IPS DF 4.7 (cell line): ENCODE measurements at regions not wholly inside any gene's neighbourhood (a gene's known extent, or its start where the extent isn't known, plus 50 kb on each side); places are given as distances from the start of the nearest gene placed in this dataset.

Experiments
- DNase-seq: peaks from one replicate; pipeline ENCODE4 v3.0.0-alpha.2; 2013; ENCODE audit warnings: low spot score; ENCODE audit errors: extremely low read depth

- DNase-seq = no peak
These were observed 317.6 kb upstream of the CNKSR2 start for GRCh38 chrX:21056622-21057021.

- DNase-seq = peak; percentile 22
These were observed 327.2 kb upstream of the CNKSR2 start for GRCh38 chrX:21047034-21047455.

DNA sequence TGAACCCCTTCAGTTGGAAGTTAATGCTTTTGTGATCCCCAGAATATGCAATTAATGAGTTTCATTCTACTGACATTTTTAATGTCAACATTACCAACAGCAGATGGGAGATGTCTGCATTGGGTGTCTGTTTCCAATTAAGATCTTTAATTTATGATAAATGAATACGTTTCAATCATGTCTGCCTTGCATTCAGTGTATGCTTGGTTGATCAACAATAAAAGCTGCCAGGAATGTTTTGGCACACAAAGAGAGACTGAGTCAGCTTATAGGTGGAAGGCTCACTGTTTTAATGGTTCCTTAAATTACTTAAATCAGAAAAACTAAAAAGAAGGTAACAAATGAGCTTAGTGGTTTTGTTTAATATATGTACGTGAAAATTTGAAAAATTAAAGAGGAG is 359.9 kb upstream of the CNKSR2 start:
- no peak for DNase-seq

GRCh38 chrX:21004835-21005234 is 369.4 kb upstream of the CNKSR2 start:
- no peak for DNase-seq

GRCh38 chrX:20995829-20996228 is 378.4 kb upstream of the CNKSR2 start:
- DNase-seq = no peak

DNA sequence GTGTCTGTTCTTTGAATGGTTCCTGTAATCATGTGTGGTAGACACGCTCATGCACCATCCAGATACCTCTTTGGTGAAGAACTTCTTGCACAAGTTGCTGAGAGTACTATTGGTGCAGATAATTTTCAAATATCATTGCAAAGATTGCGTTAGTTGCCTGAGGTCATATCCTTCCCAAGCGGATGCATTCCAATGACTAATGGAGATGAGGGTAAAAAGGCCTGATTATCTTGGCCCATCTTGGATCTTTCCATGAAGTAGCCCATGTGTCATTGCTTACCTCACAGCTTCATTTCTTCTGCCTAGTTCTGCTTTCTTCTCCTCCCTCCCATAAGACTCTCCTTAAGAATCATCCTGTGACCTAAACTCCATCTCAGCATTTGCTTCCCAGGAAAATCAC is 384.9 kb upstream of the CNKSR2 start:
- no peak for DNase-seq

DNA sequence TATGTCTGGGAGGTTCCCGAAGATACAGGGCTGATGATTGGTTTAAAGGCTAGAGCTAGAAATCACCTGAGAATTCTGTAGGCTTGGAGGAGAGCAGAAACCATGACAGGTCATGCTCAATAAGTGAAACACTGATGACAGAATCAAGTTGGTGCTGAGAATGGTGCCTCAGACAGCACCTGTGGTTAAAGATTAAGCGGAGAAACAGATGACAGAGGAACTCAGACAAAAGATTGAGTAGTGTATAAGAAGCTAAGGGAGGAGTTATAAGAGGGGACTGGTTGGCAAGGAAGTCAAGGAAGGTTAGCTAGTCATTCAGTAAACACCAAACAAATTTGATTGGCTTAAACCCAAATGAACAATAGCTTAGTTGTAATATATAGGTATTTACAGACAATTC is 385.4 kb upstream of the CNKSR2 start:
- DNase-seq = no peak

GRCh38 chrX:20988118-20988517 is 386.1 kb upstream of the CNKSR2 start:
- no peak for DNase-seq

DNA sequence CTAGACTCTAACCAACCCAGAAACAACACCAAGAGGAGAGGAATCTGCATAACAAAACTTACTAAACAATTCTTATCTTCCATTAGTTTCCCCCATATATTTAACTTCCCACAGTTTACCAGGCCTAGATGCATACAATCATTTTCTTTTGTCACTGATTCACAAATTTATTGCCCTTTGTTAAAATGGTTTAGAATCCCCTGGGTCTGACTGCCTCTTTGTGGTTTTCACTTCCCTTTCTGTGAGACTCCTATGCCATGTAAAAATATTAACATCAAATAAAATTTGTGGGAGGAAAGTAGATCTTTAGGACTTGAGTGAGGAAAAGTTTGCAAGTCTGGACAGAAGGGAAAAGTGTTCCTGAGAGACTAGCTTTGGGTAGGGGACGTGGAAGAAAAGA is 393.8 kb upstream of the CNKSR2 start:
- no peak for DNase-seq

- DNase-seq = no peak
These were observed 399.9 kb upstream of the CNKSR2 start for GRCh38 chrX:20974326-20974725.

DNA sequence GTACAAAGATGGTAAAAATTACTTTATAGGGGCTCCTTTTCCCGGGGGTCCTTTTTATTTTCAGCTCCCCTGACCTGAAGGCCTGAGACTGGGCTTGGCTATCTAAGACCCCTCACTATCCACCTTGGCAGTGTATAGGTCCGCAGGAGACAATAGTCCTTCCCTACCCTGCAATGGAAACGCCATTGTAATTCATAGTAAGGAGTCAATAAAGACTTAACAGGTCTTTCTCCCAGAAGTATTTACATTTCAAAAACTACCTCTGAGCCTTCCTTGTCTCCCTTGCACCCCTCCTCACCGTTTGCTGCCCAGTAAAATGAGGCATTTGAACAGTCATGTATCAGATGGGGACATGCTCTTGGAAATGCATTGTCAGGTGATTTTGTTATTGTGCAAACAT is 401.2 kb upstream of the CNKSR2 start:
- DNase-seq = no peak

GRCh38 chrX:20971250-20971649 is 403.0 kb upstream of the CNKSR2 start:
- DNase-seq = no peak

DNA sequence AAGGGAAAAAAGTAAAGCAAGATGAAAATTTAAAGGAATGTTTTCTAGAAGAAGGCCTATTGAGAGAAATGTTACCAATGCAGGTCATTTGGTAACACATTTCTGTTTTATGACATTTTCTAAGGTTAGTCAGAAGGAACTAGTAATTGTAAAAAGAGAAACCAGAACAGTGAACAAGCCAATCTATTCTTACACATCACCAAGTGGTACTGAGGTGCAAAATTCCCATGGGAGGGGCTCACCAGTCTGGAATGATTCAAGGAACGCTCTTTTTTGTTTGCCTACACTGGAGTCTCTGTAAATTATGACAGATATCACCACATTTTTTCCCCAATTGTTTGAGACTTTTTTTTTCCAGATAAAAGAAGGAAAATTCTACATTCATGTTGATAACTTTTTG is 404.7 kb upstream of the CNKSR2 start:
- no peak for DNase-seq

DNA sequence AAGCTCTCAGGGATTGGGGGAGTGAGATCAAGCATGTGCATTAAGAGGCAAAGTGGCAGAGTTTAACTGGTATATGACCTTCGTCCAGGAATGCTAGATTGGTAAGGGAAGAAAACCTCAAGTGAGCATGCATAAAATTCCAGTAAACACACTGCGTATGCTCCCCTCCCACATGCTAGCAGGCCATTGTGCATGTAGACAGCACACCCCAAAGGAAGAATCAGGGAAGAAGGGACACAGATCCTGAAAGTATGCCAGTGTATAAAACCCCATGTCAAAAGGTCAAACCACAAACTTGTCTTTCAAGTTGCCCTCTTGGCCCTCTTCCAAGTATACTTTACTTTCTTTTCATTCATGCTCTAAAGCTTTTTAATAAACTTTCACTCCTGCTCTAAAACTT is 405.2 kb upstream of the CNKSR2 start:
- DNase-seq = no peak

GRCh38 chrX:20967725-20968124 is 406.5 kb upstream of the CNKSR2 start:
- DNase-seq = no peak

- DNase-seq = no peak
These were observed 408.8 kb upstream of the CNKSR2 start for GRCh38 chrX:20965270-20966044.

GRCh38 chrX:20954014-20954413 is 420.2 kb upstream of the CNKSR2 start:
- no peak for DNase-seq

DNA sequence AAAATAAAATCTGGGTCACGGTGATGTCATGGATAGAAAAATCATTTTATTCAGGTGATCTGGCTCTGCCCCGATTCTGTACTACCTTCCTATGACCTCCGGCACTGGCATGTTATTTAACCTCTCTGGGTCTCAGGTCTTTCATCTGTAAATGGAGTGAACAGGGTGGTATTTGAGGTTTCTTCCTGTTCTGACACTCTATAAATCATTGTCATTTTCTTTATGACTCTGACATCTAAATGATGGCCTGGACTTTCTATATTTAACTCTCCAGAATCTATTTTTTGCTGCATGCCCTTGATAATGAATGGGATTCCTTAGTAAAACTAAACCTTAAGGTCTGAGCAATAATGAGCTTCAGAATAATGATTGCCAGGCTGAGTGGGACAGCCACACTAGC is 422.0 kb upstream of the CNKSR2 start:
- DNase-seq = no peak

GRCh38 chrX:20951016-20951810 is 423.0 kb upstream of the CNKSR2 start:
- no peak for DNase-seq

DNA sequence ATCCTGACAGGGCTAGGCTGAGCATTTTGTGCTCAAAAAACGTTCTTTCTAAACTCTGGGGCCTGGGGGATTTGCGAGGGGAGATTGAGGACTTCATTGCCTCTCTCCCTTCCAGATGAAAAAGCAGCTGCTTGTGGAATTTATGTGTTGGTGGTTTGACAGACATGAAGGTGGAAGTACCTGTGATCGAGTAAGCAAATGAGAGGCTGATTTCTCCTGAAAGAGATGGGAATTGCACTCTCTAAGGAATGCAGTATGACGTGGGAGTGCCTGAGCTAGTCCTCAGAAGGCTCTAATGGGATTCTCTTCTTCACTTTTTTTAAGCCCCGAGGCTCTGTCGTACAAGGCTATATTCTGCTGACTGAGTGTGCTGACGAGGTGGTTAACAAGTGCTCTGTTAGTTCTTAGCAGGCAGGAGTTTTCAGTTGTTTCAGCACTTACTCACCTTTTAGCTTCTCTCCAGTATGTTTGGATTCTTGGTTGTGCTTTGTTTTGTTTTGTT is 426.8 kb upstream of the CNKSR2 start:
- DNase-seq = no peak

DNA sequence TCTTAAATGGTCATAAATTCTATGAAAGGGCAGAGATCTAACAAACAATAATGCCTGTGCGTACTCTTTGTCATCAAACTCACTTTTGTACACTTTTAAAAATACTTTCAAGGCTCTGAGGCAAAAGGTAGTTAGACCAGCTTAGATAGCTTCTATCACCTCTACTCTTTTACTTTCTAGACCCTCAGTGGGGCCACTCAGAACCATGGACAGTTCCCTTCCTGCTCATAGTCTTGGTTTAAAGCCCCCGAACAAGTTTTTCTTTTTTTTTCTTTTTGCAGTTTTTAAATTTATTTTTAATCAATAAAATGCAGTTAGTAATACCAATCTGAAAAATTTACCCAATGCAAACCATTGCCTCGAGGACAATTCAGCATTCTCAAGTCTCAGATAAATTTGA is 460.5 kb upstream of the CNKSR2 start:
- peak; percentile 1 for DNase-seq

DNA sequence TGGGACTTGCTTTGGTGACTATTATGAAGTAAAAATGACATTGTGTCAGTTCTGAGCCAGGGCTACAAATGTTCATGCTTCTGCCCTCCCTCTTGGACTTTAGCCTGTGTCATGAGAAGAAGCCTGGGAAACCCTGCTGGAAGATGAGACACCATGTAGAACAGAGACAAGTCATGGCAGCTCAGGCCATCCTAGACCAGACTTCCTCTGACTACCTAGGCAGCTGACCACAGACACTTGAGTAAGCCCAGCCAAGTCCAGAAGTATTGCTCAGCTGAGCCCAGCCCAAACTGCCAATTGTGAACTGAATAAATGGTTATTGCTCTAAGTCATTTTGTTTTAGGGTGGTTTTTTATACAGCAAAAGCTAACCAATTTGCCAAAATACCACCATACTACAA is 467.6 kb upstream of the CNKSR2 start:
- no peak for DNase-seq

GRCh38 chrX:20884565-20884964 is 489.7 kb upstream of the CNKSR2 start:
- no peak for DNase-seq
